GM21576 (cell line): ENCODE measurements at regions not wholly inside any gene's neighbourhood (a gene's known extent, or its start where the extent isn't known, plus 50 kb on each side); places are given as distances from the start of the nearest gene placed in this dataset.

ENCODE experiments used
- ATAC-seq: cut with Tn5 transposase; IDR thresholded peaks from one replicate; pipeline ENCODE4 v1.9.1; 2021; ENCODE audit warnings: mild to moderate bottlenecking, moderate library complexity; ENCODE audit not compliant: unreplicated experiment

DNA sequence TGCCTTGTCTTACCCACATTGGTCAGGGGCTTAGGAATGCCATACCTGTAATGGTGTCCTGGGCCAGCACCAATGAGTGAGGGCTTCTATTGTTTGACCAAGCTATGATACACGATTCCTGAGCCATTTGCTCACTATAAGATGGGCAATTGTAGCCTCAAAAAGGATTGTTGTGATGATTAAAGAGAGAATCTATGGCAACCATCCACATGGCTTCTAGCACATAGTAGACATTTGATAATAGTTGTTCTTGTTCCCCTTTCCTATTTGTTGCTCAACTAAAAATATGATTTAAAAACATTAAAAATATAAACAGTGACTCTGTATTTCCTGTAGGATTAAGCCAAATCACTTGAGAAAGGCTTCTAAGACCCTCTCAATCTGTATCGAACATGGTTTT lies 366.1 kb downstream of the PCNX1 start:
- ATAC-seq: no peak

DNA sequence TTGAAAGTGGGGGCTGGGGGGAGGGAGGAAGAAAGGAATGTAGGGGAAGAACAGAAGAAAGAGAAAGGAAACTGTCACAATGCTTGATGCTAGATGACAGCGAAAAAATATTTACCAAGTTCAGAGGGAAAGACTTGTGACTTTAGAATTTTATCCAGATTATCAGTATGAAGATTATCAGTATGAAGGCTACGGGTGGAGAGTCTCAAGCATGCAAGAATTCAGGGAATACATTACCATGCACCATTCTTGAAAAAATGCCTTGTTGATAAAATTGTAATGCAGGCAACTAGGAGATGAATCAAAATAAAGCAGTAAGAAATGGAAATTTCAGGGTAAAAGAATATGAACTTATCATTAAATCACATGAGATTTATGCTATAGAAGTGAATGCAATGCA lies 376.8 kb downstream of the PCNX1 start:
- no peak for ATAC-seq

DNA sequence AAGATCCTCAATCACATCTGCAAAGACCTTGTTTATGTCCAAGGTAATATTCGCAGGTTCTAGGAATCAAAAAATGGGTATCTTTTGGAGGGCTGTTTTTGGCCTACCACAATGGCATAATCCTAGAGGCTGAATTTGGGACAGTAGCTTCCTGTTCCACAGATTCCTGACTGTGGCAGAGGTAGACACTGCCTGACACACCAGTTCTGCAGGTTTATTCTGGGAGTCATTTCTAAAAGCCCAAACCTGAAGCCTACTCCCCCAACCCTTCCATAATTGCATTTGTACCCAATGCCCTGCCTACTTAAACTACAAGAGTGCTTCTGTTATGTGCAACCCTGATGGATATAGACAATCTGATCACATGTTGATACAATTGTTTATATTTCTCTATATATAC lies 378.9 kb downstream of the PCNX1 start:
- ATAC-seq: no peak

DNA sequence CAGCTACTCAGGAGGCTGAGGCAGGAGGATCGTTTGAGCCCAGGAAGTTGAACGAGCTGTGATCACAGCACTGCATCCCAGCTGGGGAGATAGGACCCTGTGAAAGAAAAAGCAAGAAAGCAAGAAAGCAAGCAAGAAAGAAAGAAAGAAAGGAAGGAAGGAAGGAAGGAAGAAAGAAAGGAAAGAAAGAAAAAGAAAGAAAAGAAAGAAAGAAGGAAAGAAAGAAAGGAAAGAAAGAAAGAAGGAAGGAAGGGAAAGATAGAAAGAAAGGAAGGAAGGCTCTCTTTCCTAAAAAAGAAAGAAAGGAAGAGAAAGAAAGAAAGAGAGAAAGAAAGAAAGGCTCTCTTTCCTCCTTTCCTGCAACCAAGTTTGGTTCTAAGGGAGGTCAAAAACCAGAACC lies 380.3 kb downstream of the PCNX1 start:
- ATAC-seq: no peak

DNA sequence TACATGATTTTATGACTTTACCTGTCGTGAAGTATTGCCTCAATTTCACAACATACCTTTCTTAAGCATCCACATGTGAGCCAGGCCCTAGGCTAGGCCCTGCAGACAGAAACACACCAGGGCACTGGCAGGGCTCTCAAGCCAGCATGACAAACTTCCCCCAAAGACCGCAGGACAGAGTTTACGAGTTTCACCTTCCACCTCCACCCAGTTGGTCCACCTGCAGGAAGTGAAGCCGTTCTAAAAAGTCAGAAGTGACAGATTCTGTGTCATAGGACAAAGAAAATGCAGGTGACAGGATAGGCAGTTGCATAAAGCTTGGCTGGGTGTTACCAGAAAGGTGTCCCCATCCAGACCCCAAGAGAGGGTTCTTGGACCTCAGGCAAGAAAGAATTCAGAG lies 382.3 kb downstream of the PCNX1 start:
- peak; percentile 54 for ATAC-seq

DNA sequence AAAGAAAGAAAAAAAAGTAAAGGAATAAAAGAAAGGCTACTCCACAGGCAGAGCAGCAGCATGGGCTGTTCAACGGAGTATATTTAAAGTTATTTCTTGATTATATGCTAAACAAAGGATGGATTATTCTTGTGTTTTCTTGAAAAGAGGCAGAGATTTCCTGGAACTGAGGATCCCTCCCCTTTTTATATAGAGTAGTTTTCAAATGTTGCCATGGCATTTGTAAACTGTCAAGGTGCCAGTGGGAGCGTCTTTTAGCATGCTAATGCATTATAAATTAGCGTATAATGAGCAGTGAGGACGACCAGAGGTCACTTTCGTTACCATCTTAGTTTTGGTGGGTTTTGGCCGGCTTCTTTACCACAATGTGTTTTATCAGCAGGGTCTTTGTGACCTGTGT lies 383.0 kb downstream of the PCNX1 start:
- no peak for ATAC-seq

DNA sequence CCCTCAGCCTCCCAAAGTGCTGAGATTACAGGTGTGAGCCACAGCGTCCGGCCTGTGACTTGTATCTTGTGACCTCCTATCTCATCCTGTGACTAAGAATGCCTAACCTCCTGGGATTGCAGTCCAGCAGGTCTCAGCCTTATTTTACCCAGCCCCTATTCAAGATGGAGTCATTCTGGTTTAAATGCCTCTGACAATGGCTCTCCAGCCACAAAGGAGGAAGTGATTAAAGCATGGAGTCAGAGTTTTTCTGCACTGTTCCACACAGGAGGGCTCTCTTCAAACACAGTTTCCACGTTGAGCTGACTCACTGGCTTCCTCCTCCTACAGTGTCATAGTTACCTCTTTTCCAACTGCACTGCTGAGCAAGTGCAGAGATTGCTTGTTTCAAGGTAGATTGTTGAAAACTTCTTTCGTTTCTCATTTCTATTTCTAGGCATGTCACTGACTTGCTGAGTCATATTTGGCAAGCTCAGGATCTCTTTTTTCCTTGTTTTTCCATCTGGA lies 383.8 kb downstream of the PCNX1 start:
- ATAC-seq: peak; percentile 69

DNA sequence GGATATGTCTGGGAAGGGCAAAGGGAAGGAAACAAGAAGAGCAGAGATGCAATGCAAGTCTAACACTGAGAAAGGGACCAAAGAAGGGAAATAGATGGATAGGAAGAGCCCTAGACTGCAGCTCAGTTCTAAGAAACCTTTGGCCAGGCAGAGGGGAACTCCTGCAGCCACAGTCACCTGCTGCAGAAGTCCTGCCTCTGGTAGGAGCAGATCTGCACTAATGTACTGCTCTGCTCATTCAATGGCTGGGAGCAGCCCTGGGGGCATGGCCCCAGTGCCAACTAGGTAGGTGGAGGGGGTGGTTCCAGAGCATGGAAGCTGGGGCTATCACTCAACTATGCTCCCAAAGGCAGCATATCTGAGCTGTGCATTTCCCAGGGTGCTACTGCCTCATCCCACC lies 388.9 kb downstream of the PCNX1 start:
- ATAC-seq: no peak

DNA sequence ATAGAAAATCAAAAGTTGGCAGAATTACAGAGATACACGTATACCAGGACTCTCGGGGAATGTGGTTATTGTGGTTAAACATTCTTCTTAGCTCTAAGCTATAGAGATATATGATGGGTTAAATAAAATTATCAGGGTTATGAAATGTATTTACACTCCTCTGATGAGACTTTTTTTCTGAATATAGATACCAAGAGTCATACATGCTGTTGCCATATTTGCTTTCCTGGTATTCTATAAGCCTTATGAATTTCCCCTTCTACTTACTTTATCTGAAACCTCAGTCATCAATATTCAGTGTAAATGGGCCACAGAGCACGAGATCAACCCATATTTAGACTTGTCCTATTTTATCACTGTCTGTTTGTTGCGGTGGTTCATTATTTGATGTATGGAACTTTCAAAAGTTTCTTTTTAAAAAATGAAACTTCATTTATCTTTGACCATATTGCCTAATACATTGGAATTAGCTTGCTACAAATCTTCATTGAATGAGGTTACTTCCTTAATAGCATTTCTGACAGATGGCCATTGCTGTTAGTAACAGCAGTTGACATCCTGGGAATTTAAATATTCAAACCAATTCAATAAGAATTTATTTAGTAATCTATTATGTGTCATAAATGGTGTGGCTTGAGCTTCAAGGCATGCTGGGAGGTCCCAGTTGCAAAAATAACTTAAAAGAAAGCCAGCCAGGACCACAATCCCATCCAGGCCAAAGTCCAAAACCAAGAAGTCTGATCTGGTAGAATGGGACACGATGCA lies 393.5 kb downstream of the PCNX1 start:
- ATAC-seq: no peak

DNA sequence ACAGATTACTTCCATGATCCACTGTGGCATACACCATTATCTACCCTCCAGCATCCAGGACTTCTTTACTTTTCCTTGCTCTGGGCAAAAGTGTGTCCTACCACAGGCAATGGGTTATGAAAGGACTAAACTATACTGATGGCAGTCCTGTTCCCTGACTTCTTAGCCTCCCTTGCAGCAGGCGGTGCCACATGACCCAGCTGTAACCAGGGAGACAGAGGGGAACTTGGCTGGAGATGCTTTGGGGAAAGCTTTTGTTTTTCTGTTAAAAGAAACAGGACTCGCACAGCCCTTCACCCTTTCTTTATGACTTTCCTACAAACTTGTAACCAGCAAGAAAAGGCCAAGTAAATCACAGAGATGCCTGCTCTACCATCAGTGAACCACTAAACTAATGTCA lies 394.4 kb downstream of the PCNX1 start:
- ATAC-seq: no peak

DNA sequence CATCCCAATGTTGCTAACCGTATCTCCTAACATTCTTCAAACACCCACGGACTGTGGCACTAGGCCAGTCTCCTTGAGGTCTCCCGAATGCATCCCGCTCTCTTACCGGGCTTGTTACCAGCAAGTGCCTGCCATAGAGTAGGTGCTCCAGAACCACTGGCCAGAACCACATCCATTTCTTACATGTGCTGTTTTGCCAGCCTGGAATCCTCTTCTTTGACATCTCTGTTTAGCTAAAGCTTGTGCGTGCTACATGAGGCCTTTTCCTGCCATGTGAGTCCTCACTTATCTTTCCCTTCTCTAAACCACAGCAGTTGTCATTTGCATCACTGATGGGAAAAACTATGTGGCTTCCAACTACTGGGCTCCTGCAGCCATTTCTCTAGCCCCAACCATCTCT lies 397.4 kb downstream of the PCNX1 start:
- ATAC-seq: no peak

DNA sequence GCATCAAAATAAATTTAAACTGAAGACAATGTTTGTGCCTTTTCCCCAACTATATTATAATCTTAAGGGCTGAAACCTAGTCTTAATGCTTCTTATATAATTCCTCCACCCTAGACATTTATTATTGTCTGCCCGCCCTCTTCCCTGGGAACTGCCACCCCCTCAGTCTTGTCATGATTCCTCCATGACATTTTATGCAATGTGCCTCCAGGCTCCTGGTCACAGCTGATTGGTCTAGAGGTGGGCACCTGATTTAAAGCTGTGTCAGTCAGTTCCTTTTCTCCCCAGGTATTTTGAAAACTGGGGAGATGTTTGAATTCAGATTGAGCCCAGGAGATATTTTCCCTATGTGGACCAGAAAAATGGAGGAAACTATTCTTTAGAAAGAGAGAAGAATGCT lies 401.4 kb downstream of the PCNX1 start:
- no peak for ATAC-seq

DNA sequence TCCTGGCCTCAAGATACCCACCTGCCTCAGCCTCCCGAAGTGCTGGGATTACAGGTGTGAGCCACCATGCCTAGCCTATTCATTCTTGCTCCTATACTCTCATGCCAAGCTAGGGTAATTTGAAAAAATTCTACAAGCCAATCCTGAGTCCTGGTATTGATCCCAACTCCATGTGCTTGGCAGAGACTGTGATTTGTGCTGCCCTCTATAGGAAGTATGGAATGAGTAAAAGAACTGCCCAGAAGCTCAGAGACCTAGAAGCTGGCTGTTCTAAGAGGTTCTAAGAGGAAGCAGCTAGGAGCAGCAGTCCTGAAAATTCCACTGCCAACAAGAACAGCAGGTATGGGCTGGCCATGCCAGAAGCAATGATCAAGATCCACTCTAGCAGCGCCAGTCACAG lies 402.5 kb downstream of the PCNX1 start:
- ATAC-seq: no peak

DNA sequence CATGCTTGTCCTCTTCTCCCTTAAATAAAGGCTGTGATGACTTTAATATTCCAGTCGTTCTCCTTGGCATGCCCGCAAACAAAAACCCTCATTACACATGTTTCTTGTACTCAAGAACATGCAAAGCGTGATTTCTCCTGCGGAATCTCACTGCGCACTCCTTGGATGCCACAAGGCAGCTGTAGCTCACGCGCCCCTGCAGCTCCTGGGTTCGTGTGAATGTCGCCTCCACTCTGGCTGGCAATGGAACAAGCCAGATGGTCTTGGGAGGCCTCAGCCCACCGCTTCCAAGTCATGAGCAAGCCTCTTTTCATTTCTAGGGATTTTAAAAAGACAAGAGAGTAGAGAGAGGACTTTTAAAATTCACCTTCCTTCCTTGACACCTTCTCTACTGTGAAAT lies 403.8 kb downstream of the PCNX1 start:
- ATAC-seq: no peak

DNA sequence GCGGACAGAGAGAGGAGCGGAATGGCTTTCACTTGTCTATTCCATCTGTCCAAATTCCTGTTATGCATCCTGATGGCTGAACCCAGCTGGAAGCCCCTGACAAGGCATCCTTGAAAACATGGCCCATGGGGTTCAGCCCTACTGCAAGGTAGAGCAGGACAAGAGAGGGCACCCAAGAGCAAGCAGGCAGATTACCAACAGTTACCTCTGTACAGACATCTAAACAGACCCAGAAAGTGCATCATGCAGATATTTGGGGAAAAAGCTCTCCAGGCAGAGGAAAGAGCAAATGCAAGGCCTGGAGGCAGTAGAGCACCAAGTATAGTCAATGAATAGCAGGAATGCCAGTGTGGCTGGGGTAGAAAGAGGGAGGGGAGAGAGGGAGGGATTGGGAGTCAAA lies 407.5 kb downstream of the PCNX1 start:
- no peak for ATAC-seq

DNA sequence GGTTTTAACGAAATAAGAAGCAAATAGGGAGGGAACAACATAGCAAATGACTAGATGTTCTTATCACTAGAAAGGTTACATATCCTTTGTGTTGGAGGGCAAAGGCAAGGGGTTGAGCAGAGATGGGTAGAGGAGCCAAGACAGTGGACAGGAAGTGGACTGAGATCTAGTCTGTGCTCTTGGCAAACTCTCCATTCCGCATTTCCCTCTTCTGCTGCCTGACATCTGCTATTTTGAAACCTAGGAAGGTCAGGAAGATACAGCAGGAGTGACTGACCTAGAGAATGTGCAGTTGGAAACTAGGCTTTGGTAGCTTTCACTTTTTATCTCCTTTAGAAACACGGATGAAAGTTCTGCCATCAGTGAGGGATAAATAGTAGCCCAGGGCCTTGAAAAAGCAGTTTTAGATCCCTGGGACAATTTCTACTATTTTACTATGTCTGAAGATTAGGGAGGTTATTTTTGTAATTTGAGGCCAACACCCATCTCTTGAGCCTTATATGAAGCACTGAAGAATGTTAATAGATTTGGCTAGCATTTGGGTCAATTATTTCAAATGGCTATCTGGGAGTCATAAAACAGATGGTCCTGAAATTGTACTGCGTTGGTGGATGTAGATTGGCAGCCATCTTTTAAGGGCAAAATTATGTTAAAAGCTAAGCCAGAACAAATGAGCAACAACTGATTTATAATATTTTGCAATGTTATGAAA lies 410.3 kb downstream of the PCNX1 start:
- no peak for ATAC-seq

DNA sequence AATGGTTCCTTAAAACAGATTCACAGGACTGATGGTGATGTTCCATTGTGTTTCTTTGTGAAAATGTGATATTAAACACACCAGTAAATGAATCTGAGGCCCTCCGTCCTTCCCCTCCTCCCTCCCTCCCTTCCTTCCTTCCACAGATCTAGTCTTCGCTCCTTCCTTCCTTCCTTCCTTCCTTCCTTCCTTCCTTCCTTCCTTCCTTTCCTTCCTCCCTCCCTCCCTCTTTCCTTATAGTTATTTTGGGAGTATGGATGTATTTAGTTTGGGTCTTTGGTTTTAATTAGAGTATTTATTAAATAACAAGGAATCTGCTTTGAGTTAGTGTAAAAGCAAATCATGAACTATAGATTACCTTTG lies 410.8 kb downstream of the PCNX1 start:
- ATAC-seq: no peak

DNA sequence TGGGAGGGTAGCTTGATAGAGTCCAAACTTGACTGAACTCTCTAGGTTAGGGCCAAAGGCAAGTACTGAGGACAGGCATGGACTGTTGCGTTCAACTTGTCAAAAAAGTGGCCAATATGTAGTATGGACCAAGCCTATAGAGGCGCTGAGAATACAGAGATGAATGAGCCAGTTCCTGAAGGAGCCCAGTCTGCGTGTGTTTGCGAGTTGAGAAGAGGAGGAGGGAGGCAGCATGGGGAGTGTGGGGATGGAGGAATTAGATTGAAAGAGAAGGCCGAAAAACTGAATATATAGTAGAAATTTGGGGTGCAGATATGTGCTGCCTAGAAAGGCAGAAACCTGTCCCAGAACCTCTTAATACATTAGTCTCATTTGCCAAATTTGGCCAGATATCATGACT lies 412.4 kb downstream of the PCNX1 start:
- ATAC-seq: peak; percentile 12

DNA sequence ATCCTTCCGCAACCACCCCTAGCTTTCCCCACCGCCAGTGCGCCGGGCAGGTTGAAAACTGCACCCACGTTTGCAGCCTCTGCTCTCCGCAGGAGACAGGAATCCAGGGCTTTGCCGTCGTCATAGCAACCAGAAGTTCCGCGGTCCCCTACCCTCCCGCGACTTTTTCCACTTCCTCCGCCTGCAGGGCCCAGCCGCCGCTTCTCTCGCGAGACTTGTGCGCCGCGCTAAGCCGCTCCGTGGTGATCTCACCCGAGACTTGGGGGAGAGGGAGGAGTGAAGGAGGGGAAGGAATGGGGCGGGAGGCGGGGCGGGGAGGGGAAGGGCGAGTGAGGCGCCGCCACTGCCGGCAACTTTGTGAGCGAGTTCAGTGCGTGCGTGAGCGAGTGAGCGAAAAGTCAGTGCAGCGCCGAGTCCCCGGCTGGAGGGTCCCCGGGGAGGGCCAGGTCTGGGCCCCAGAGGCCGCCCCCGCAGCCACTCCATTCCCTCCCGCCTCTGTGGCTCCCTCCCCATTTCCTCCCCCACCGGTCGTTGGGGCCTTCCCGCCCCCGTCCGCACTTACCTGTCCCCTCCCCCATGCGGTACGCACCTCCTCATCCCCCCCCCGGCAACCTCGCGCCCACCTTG lies 413.0 kb downstream of the PCNX1 start, which contains the start of gene SIPA1L1:
Gene SIPA1L1, plus strand, starts transcription at position 370 of the 627 bp plus-strand sequence.
- peak; percentile 74 for ATAC-seq

DNA sequence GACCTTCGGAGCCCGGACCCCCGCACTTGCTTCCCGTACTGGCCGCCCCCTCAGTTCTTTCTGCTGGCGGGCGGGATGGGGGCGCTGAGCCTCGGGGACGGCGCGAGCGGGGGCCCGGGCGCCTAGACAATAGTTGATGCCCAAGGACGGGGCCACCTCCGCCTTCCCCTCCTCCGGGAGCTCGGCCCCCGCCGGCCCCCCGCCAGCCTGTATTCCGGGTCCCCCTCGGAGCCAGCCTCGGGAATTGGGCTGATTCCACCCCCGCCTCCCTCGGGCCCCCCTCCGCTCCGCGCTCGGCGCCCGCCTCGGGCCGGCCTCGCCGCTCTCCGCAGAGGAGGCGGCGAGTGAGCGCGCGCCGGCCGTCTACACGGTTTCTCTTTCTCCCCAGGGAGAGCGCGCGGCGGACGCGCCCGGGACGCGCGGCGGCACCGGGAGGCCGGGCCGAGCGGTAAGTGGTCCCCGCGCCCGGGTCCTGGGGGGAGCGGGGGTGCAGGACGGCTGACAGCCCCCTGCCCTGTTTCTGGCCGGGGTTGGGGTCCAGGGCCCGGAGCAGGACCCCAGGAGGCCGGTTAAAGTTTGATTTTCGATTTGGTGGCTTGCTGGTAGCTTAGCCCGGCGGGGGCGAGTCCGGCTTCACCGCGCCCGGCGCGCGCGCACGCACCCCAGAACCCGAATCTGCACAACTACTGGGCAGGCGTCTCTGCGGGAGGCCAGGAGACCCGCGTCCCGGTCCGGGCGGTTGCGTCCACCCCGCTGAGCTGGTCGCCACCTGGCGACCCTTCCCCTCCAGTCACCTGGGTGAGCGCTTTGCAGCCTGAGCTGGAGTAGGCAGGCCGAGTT lies 413.7 kb downstream of the PCNX1 start:
- peak; percentile 13 for ATAC-seq
